ENCODE measurements at regions not wholly inside any gene's neighbourhood (a gene's known extent, or its start where the extent isn't known, plus 50 kb on each side); places are given as distances from the start of the nearest gene placed in this dataset.

GRCh38 chr3:23666818-23667217 lies 138.9 kb upstream of the UBE2E1 start:
- TF ChIP-seq POLR2A (IDR thresholded peaks at IDR 0.05; ENCODE audit: low read depth, low read length) (no peak), POLR2AphosphoS5 (IDR thresholded peaks at IDR 0.05; ENCODE audit: low read depth, low read length) (no peak), TAF1 (IDR thresholded peaks at IDR 0.05; ENCODE audit: borderline replicate concordance, low read depth, low read length) (no peak)

Data from GM12892 (cell line).